Stimulated activated naive CD8-positive, alpha-beta T cell treated with anti-CD3 and anti-CD28 coated beads, Interleukin-15, amount 100 ng/mL, for 72 hours (primary cell): ENCODE measurements at regions not wholly inside any gene's neighbourhood (a gene's known extent, or its start where the extent isn't known, plus 50 kb on each side); places are given as distances from the start of the nearest gene placed in this dataset.

Source experiments
- ATAC-seq: fragments of 150-1000 bp; cut with Tn5 transposase; 2 replicates; pipeline ENCODE4 v1.10.0; 2021; ENCODE audit warnings: mild to moderate bottlenecking, moderate library complexity
- DNase-seq, 2 donors: peaks; one replicate each; pipeline ENCODE4 v3.0.0; 2021 to 2022
- H3K27ac Mint-ChIP-seq, 2 donors: one replicate each; pipeline ENCODE4 v1.8.0; 2022; ENCODE audit warnings: mild to moderate bottlenecking in 2 of 2, mixed read lengths in 2 of 2, moderate library complexity in 2 of 2
- H3K27me3 Mint-ChIP-seq: one replicate; pipeline ENCODE4 v1.8.0; 2022; ENCODE audit warnings: mixed read lengths
- H3K4me1 Mint-ChIP-seq: one replicate; pipeline ENCODE4 v1.8.0; 2022; ENCODE audit warnings: mild to moderate bottlenecking, mixed read lengths
- H3K4me3 Mint-ChIP-seq, 2 donors: one replicate each; pipeline ENCODE4 v1.8.0; 2022; ENCODE audit warnings: mild to moderate bottlenecking in 2 of 2, mixed read lengths in 2 of 2, moderate library complexity in 1 of 2
- H3K9me3 Mint-ChIP-seq, 2 donors: one replicate each; pipeline ENCODE4 v1.8.0; 2022; ENCODE audit warnings: mixed read lengths in 2 of 2

DNA sequence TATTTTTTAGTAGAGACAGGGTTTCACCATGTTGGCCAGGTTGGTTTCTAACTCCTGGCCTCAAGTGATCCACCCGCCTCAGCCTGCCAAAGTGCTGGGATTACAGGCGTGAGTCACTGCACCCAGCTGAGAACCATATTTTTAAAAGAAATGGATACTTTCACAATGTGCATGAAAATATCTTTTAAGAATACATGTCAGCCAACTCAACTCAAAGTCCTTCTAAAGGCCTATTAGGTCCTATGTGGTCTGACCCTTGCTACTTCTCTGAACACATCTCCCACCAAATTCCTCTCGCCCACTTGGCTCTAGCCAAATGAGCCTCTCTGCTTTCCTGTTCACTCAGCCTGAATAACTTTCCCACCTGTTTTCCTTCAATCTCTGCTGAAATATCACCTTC is 119.6 kb downstream of the MTX2 start:
- Mint-ChIP-seq H3K27ac (no peak overlapping the region), H3K9me3 (no peaks in the 10 kb centered on the region), H3K27me3 (peaks cover 58% of the 10 kb centered on the region), H3K4me1 (no peaks in the 10 kb centered on the region), H3K4me3 (no peak overlapping the region)
- DNase-seq (no peak), ATAC-seq (no peak)

DNA sequence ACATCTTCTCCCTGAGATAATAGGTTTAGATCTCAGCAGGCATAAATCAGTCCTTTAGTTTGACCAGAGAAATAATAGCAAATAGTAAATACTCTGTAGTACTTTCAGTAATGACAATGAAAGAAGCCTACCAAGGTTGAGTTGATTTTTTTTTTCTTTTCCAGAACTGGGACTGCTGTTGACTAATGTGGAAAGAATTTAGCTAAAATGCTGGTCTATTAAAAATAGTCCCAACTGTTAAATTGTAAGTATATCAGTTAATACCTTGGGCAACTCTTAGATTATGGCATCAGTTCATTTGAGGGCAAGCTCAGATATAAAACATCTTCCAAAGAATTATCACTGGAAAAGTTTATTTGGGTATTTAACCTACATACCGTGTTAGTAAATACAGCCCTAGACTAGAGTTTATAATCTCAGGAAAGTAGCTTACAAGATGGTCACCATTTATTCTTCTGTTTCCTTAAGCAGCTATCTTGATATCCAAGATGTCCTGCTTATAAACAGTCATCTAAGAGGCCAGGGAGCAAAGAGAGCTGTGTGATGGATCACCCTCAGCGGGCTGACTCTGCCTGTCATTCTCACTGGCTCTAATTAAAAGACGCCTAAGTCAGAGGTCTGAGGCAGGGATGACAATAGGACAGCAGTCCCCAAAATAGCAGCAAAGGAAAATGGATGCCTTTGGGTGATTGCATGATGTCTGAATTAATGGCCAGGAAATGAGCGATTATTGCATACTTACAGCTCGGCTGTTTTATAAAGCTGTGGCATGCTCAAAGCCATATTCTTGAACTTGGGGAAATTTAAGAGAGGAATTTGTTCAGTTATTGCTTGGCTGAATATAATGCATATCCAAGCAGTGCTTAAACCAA is 121.3 kb downstream of the MTX2 start:
- DNase-seq (no peak), ATAC-seq (no peak)
- no peak overlapping the region for H3K4me3 Mint-ChIP-seq
- no peak overlapping the region for H3K27ac Mint-ChIP-seq
- no peaks in the 10 kb centered on the region for H3K9me3 Mint-ChIP-seq
- H3K27me3 Mint-ChIP-seq: peaks cover 64% of the 10 kb centered on the region
- no peaks in the 10 kb centered on the region for H3K4me1 Mint-ChIP-seq

DNA sequence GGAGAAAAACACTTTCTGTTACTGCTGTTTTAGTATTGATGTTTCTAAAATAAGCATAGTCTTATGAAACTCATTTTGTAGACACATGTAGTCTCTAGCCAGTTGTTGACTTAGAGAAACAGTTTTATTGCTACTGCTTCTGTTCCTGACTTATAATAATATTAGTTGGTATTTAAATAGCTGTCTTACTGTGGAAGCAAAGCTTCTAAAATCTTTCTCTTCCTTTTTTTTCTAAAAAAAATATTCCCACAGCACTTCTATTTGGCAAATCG is 121.8 kb downstream of the MTX2 start:
- H3K9me3 Mint-ChIP-seq: no peaks in the 10 kb centered on the region
- ATAC-seq: no peak
- H3K27ac Mint-ChIP-seq: no peak overlapping the region
- no peak overlapping the region for H3K4me3 Mint-ChIP-seq
- peaks cover 64% of the 10 kb centered on the region for H3K27me3 Mint-ChIP-seq
- no peaks in the 10 kb centered on the region for H3K4me1 Mint-ChIP-seq
- DNase-seq: no peak

DNA sequence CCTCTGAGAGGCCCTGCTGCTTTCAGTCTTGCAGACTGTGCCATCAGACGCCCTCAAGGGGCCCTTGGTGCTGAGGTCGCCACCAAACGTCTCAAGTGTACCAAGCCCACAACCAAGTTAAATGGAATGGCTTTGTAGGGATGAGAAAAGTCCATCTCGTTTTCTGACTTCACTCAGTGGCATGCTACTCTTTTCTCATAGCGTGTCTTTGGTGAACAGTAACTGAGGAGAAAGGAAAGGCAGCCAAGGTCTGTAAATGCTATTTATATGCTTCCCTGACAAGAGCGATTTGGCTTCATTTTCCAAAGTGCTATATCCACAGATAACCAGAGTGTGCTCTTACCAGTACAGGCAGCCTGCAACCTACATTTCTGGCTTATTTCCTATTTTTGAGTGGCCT is 123.0 kb downstream of the MTX2 start:
- Mint-ChIP-seq H3K4me3 (no peak overlapping the region), H3K9me3 (no peaks in the 10 kb centered on the region), H3K4me1 (no peaks in the 10 kb centered on the region), H3K27ac (no peak overlapping the region), H3K27me3 (peaks cover 75% of the 10 kb centered on the region)
- ATAC-seq (no peak), DNase-seq (no peak)

DNA sequence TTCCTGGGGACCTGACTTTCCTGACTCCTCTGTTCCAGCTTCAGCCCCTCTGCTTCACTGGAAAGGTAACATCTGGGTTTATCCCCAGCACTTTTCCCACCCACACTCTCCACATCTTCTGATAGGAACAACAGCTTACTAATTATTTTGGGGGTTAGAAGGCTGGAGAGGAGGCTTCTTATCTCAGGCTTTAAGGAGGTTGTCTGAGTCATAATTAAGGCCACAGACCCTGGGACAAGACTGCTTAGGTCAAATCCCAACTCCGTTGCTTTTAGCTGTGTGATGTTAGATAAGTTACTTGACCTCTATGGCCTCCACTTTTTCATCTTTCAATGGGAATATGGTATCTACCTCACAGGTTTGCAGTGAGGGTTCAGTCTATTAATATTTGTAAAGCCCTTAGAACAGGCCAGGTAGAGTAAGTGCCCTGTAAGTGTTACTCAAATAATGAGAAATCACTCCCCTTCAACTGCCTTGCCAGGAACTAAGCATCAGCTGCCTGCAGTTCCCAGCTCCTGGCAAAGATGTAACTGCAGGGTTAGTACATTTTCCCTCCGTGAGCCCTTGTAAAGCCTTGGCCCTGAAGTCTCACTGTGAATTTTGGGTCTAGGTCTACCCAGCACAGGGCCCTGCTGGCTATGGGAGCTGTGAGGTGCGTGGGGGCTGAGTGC is 123.6 kb downstream of the MTX2 start:
- ATAC-seq (no peak), DNase-seq (no peak)
- Mint-ChIP-seq H3K4me1 (no peaks in the 10 kb centered on the region), H3K4me3 (no peak overlapping the region), H3K27me3 (peaks cover 70% of the 10 kb centered on the region), H3K9me3 (no peaks in the 10 kb centered on the region), H3K27ac (peak overlapping the region in 1 of 2 donors; percentile 72)

DNA sequence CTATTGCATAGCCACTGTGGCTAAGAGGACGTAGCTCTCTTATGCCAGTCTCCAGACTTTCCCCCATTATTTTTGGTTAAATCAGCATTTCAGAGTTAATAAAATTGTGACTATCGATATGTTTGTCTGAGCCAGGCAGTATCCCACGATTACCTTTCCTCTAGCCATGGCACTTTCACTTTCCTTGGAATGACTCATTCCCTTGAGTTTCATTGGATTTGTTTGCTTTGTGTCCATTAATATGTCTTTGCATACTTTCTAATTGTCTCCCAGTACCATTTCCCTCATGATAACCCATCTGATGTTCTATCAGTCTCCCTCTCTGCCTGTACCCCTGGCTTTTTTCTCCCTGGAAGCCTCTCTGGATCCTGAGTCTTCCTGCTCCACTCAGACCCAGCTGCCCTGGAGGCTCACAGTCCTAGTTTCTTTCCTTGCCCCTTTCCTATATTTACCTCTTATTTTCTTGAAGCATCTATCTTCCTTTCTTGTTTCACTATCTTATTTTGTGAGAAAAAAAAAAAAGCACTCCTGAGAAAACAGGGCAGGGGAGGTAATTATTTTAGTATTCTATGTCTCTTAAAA is 126.1 kb downstream of the MTX2 start:
- no peak overlapping the region for H3K27ac Mint-ChIP-seq
- H3K27me3 Mint-ChIP-seq: peaks cover 51% of the 10 kb centered on the region
- no peak for ATAC-seq
- no peaks in the 10 kb centered on the region for H3K4me1 Mint-ChIP-seq
- no peak overlapping the region for H3K4me3 Mint-ChIP-seq
- DNase-seq: no peak
- no peaks in the 10 kb centered on the region for H3K9me3 Mint-ChIP-seq

DNA sequence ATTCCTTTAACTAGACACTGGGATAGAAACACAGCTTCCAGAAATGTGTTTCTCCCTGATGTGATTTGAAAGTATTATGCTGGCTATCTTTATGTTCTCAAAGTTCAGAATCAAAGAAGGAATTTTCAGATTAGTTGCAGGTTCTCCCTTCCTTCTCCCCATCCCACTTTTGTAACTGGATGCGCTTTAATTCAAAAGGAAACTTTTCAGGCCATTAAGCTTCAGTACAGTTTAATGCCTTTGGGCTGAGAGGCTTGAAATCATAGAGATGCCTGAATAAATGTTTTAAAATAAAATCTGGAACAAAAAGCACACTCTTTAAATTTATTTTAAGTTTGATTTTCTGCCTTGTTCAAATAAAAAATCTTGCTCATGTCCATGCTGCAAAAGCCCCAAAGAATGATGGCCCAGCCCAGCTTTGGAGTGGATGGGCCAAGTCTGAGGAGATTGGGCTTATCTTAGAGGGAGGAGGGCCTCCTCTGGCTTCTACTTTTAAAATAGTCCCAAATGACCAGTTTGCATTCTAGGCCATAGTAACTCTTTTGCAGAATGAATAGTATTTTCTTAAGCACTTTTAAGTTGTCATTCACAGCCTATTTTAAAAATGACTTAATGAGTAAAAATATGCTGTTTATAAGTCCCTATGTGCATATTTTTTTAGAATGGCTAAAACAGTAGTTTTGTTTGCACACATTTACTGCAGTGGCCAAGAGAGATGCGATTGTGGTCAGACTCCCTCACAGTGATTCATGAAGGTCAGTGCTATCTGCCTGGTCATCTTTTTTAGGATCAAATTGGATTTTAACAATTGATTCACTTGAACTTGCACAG is 129.2 kb downstream of the MTX2 start:
- Mint-ChIP-seq H3K9me3 (no peaks in the 10 kb centered on the region), H3K4me1 (no peaks in the 10 kb centered on the region), H3K4me3 (no peak overlapping the region), H3K27ac (no peak overlapping the region), H3K27me3 (peaks cover 37% of the 10 kb centered on the region)
- DNase-seq (no peak), ATAC-seq (no peak)

DNA sequence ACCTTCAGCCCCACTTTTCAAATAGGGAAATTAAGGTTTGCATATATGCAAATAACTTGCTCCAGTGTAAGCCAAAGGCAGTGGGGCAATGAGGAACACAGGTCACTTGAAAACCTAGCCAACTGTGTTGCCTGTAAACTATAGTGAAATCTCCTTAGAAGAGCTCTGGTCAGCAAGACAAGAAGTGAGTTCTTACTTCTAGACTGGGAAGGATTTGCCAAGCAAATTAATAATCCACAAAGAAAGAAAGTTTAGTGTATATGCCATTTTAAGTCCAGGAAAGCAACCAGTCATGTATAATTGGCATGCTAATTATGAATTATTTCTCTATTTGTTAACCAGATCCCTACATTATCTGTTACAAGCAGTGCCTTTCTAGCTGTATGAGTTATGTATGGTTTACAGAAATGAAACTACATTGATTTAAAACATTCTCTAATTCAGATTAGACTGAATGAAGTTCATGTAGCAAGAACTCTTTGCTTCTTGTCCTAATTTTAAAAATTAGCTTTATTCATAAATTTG is 129.9 kb downstream of the MTX2 start:
- DNase-seq (no peak), ATAC-seq (no peak)
- Mint-ChIP-seq H3K9me3 (no peaks in the 10 kb centered on the region), H3K4me1 (no peaks in the 10 kb centered on the region), H3K27ac (no peak overlapping the region), H3K27me3 (peaks cover 33% of the 10 kb centered on the region), H3K4me3 (no peak overlapping the region)

DNA sequence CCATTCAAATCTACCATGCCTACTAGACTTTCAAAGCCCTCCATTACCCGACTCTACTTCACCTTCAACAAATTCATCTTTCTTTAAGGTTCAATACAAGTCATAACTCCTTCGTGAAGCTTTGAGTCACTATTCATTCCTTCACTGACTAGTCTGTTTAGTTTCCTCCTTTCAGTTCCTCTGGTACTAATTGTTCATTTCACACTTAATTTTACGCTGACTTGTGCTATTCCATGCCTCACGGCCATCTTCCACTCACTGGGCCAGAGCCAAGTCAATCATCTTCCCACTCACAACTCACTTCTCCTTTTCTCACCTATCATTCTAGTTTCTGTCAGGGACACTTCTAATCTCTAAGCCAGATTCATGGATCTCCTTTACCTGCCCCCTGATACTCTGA is 136.2 kb downstream of the MTX2 start:
- no peak for ATAC-seq
- H3K9me3 Mint-ChIP-seq: no peaks in the 10 kb centered on the region
- no peak for DNase-seq
- H3K27ac Mint-ChIP-seq: no peak overlapping the region
- no peak overlapping the region for H3K4me3 Mint-ChIP-seq
- no peaks in the 10 kb centered on the region for H3K4me1 Mint-ChIP-seq
- no peaks in the 10 kb centered on the region for H3K27me3 Mint-ChIP-seq

DNA sequence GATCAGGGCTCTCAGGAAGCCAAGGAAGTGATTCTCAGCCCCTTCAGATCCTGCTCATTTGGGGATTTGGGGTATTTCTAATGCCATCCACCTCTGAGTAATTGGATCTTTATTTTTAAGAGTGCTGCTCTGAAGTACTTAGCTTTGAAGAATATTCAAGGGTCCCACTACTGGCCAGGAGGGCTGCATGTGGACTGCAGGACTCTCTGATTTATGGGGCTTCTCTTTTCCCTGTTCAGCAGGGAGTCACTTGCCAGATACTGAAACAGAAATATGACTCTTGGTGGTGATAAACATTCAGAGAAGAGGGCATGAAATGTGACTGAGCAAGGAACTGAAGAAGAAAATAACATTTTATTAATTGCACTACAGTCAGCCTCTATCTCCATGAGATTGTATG is 138.5 kb downstream of the MTX2 start:
- DNase-seq: no peak
- Mint-ChIP-seq H3K9me3 (no peaks in the 10 kb centered on the region), H3K27me3 (peaks cover 9% of the 10 kb centered on the region), H3K27ac (no peak overlapping the region), H3K4me3 (no peak overlapping the region), H3K4me1 (no peaks in the 10 kb centered on the region)
- no peak for ATAC-seq

DNA sequence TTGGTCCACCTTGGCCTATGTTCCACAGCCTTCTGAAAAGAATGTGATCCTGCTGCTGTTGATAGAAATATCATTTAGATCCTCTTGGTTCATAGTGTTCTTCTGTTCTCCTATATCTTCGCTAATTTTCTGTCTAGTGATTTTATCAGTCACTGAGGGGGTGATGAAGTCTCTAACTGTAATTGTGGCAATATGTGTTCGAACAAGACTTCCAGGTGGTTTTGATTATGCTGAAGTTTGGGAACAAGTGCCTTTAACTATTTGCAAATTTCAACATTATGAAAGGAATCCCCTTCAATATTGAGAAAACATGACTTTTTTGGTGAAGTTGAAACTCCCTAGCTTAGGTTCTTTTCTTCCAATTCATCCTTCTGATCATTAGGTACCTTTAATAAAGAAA is 140.4 kb downstream of the MTX2 start:
- no peaks in the 10 kb centered on the region for H3K4me1 Mint-ChIP-seq
- no peak for ATAC-seq
- no peak overlapping the region for H3K27ac Mint-ChIP-seq
- H3K4me3 Mint-ChIP-seq: no peak overlapping the region
- DNase-seq: no peak
- H3K27me3 Mint-ChIP-seq: peaks cover 26% of the 10 kb centered on the region
- no peaks in the 10 kb centered on the region for H3K9me3 Mint-ChIP-seq

DNA sequence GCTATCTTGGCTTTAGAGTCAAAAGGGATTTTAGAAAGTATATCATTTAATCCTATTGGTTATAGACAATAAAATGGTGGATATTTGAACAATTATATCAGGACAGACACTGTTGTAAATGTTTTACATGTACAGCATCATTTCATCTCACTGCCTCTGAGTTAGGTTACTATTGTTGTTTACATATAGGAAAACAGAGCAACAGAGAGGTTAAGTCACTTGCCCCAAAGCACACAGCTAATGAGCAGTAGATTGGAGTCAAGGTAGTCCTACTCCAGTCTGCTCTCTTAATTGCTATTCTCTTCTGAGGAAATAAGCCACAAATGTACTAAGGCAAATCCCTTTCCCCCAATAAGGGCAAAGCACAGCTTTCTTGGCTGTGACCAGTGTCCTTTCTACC is 142.9 kb downstream of the MTX2 start:
- Mint-ChIP-seq H3K4me3 (no peak overlapping the region), H3K4me1 (no peaks in the 10 kb centered on the region), H3K27ac (no peak overlapping the region), H3K9me3 (no peaks in the 10 kb centered on the region), H3K27me3 (peaks cover 41% of the 10 kb centered on the region)
- DNase-seq (no peak), ATAC-seq (no peak)

DNA sequence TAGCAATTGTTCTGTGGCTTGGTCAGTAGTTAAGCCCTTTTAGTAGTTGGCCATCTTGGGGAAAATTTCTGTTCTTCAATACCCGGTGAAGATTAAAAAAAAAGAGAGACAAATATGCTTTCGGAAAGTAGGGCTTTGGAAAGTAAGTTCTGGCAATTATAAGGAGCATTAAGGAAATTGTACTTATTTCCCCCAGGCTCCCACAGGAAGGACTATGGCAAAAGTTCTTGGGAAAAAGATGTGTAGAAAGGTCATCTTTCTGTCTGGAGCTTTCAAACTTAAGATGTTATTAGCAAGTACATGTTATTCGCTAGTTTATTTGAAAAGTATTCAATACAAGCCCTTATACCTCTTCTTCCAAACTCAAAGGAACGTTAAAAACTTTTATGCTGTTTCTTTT is 144.5 kb downstream of the MTX2 start:
- Mint-ChIP-seq H3K27ac (no peak overlapping the region), H3K4me1 (no peaks in the 10 kb centered on the region), H3K27me3 (peaks cover 43% of the 10 kb centered on the region), H3K9me3 (no peaks in the 10 kb centered on the region), H3K4me3 (no peak overlapping the region)
- DNase-seq: no peak
- ATAC-seq: no peak

DNA sequence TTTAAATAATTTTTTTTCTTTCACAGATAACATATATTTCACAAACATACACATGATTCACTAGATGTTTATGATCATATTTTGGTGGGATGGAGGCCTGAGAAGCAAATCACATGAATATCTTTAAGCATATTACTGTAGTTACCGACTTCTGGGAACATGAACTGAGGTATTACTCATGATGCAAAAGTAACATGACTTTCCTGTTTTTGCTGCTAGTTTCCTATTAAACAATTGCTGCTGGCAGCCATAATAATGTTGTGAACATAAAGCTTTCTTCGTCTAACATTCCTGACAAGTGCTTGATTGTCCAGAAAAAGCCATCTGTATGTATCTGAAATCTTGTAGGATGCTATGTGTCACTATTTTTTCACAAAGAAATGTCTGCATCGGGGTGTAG is 145.4 kb downstream of the MTX2 start:
- H3K4me3 Mint-ChIP-seq: no peak overlapping the region
- ATAC-seq (no peak), DNase-seq (no peak)
- H3K4me1 Mint-ChIP-seq: no peaks in the 10 kb centered on the region
- no peak overlapping the region for H3K27ac Mint-ChIP-seq
- no peaks in the 10 kb centered on the region for H3K9me3 Mint-ChIP-seq
- H3K27me3 Mint-ChIP-seq: peaks cover 51% of the 10 kb centered on the region

DNA sequence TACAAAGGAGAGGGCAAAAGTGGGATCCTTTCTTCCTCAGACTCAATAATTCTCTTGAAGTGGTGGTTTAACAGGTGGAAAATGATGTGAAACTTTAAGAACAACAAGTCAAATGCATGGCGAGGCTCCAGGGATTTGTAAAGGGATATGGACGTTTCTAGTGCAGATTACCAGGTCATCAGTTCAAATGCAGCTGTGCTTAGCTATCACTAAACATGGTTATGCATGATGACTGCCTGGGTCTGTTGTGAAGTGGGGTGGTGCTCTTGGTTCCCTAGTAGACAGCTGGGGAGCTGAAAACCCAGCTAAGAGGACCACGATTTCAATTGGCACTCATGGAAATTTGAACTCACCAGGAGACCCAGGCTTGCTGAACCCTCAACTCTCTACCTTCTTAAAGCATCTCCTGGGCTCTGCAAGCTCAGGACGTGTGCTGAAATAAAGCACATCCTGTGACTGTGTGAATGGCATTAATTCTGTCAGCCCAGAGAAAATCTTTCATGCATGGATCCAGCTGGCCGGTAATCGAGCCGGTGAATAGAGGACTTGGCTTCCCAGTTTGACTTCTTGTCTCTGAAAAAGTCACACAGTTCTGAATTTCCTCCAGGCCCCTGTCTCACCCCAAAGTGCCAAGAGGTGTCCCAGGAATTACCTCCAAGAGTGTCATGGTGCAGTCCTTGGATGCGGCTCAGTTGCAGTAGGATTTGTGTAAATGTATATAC is 146.1 kb downstream of the MTX2 start:
- no peaks in the 10 kb centered on the region for H3K9me3 Mint-ChIP-seq
- DNase-seq (no peak), ATAC-seq (no peak)
- H3K27me3 Mint-ChIP-seq: peaks cover 51% of the 10 kb centered on the region
- H3K4me1 Mint-ChIP-seq: no peaks in the 10 kb centered on the region
- no peak overlapping the region for H3K4me3 Mint-ChIP-seq
- no peak overlapping the region for H3K27ac Mint-ChIP-seq
